SK-N-SH treated with all-trans-retinoic acid at 6 μM for 48 hours (cell line): ENCODE measurements at regions not wholly inside any gene's neighbourhood (a gene's known extent, or its start where the extent isn't known, plus 50 kb on each side); places are given as distances from the start of the nearest gene placed in this dataset.

Experiments used
- ARNTL ChIP-seq: fragments of 450-650 bp; formaldehyde crosslinking; IDR thresholded peaks from 2 replicates; pipeline ENCODE4 v1.5.0; 2020; ENCODE audit warnings: low read depth, mild to moderate bottlenecking, moderate library complexity, borderline replicate concordance
- CREB5 ChIP-seq: fragments of 250-450 bp; sonication (Bioruptor Pico); IDR thresholded peaks from 2 replicates; pipeline ENCODE4 v1.5.1; 2020; ENCODE audit warnings: low read depth, mild to moderate bottlenecking, moderate library complexity
- CSRNP3 ChIP-seq: fragments of 250-450 bp; sonication (Bioruptor Pico); IDR thresholded peaks from 2 replicates; pipeline ENCODE4 v1.5.1; 2021; ENCODE audit warnings: mild to moderate bottlenecking, moderate library complexity
- GLIS3 ChIP-seq: fragments of 250-450 bp; sonication (Bioruptor Pico); IDR thresholded peaks from 2 replicates; pipeline ENCODE4 v1.5.0; 2020; ENCODE audit warnings: mild to moderate bottlenecking, moderate library complexity
- PATZ1 ChIP-seq: fragments of 250-450 bp; sonication (Bioruptor Pico); IDR thresholded peaks from 2 replicates; pipeline ENCODE4 v1.8.0; 2020; ENCODE audit warnings: mild to moderate bottlenecking, moderate library complexity, borderline replicate concordance
- POU6F1 ChIP-seq: fragments of 250-450 bp; sonication (Bioruptor Pico); IDR thresholded peaks from 2 replicates; pipeline ENCODE4 v1.8.0; 2021; ENCODE audit warnings: low read depth, mild to moderate bottlenecking, moderate library complexity, borderline replicate concordance
- PPARA ChIP-seq: fragments of 250-450 bp; sonication (Bioruptor Pico); IDR thresholded peaks from 2 replicates; pipeline ENCODE4 v1.5.0; 2020; ENCODE audit warnings: mild to moderate bottlenecking, borderline replicate concordance
- ZC3H10 ChIP-seq: fragments of 250-450 bp; sonication (Bioruptor Pico); IDR thresholded peaks from 2 replicates; pipeline ENCODE4 v1.5.1; 2021; ENCODE audit warnings: mild to moderate bottlenecking, moderate library complexity
- ZFP3 ChIP-seq: fragments of 250-450 bp; sonication (Bioruptor Pico); IDR thresholded peaks from 2 replicates; pipeline ENCODE4 v1.5.0; 2020; ENCODE audit warnings: mild to moderate bottlenecking, moderate library complexity

GRCh38 chr15:25509703-25510102 lies 70.9 kb upstream of the UBE3A start:
- TF ChIP-seq CREB5 (CRISPR knock-in tag) (no peak), POU6F1 (CRISPR knock-in tag) (no peak), ZFP3 (no peak), GLIS3 (CRISPR knock-in tag) (no peak), PATZ1 (CRISPR knock-in tag) (no peak), PPARA (CRISPR knock-in tag) (no peak), ARNTL (CRISPR knock-in tag) (no peak), CSRNP3 (no peak), ZC3H10 (no peak)
